ENCODE measurements at regions not wholly inside any gene's neighbourhood (a gene's known extent, or its start where the extent isn't known, plus 50 kb on each side); places are given as distances from the start of the nearest gene placed in this dataset.

GRCh38 chr2:128450211-128451024, 131.8 kb upstream of the HS6ST1 start:
- Histone ChIP-seq H3K27me3 (ENCODE audit: control insufficient read depth, extremely low read depth, insufficient read depth, low read length) (peaks cover 7% of the 10 kb centered on the region), H3K4me3 (ENCODE audit: control insufficient read depth in 2 of 3, extremely low read depth in 1 of 3, insufficient read depth in 2 of 3, low read depth in 1 of 3, low read length in 3 of 3) (no peak overlapping the region), H4K20me1 (ENCODE audit: control insufficient read depth, extremely low read depth, insufficient read depth, low read length) (no peaks in the 10 kb centered on the region), H2AFZ (ENCODE audit: control insufficient read depth, low read length) (no peak overlapping the region), H3K27ac (ENCODE audit: control insufficient read depth, insufficient read depth, low read length) (no peak overlapping the region), H3K4me2 (ENCODE audit: control insufficient read depth, extremely low read depth, insufficient read depth, low read depth, low read length) (no peak overlapping the region), H3K9me3 (ENCODE audit: control insufficient read depth, low read depth, low read length) (no peaks in the 10 kb centered on the region), H3K9me1 (ENCODE audit: control insufficient read depth, extremely low read depth, insufficient read depth, low read length) (no peaks in the 10 kb centered on the region), H3K4me1 (ENCODE audit: control insufficient read depth, extremely low read depth, insufficient read depth, low read length) (no peaks in the 10 kb centered on the region), H3K79me2 (ENCODE audit: control insufficient read depth, insufficient read depth, low read length) (no peaks in the 10 kb centered on the region), H3K36me3 (ENCODE audit: control insufficient read depth in 2 of 2, extremely low read depth in 1 of 2, insufficient read depth in 2 of 2, low read length in 2 of 2) (no peaks in the 10 kb centered on the region), H3K9ac (ENCODE audit: control insufficient read depth, extremely low read depth, insufficient read depth, low read length) (no peak overlapping the region)
- FAIRE-seq: no peak
- dilution Hi-C loops (cut with MboI; ENCODE audit: extremely low pct_ligation_motif_present, low sequenced_read_pairs): no loop called here
- no peak for TF ChIP-seq EZH2 (IDR thresholded peaks at IDR 0.05; ENCODE audit: low read length)
- TF ChIP-seq CTCF (optimal IDR thresholded peaks at IDR 0.05 in 1 of 3, IDR thresholded peaks at IDR 0.05 in 1 of 3, conservative IDR thresholded peaks at IDR 0.05 in 1 of 3; ENCODE audit: extremely low read depth in 1 of 3, insufficient read depth in 2 of 3, low read length in 3 of 3): no peak
- no peak for DNase-seq (ENCODE audit: low read depth, low spot score)

- dilution Hi-C loops (cut with MboI; ENCODE audit: extremely low pct_ligation_motif_present, low sequenced_read_pairs): no loop called here
- Histone ChIP-seq H3K79me2 (ENCODE audit: control insufficient read depth, insufficient read depth, low read length) (no peaks in the 10 kb centered on the region), H3K4me3 (ENCODE audit: control insufficient read depth in 2 of 3, extremely low read depth in 1 of 3, insufficient read depth in 2 of 3, low read depth in 1 of 3, low read length in 3 of 3) (no peak overlapping the region), H3K27ac (ENCODE audit: control insufficient read depth, insufficient read depth, low read length) (no peak overlapping the region), H3K9ac (ENCODE audit: control insufficient read depth, extremely low read depth, insufficient read depth, low read length) (no peak overlapping the region), H3K4me2 (ENCODE audit: control insufficient read depth, extremely low read depth, insufficient read depth, low read depth, low read length) (no peak overlapping the region), H3K27me3 (ENCODE audit: control insufficient read depth, extremely low read depth, insufficient read depth, low read length) (peaks cover 7% of the 10 kb centered on the region), H3K36me3 (ENCODE audit: control insufficient read depth in 2 of 2, extremely low read depth in 1 of 2, insufficient read depth in 2 of 2, low read length in 2 of 2) (no peaks in the 10 kb centered on the region), H4K20me1 (ENCODE audit: control insufficient read depth, extremely low read depth, insufficient read depth, low read length) (no peaks in the 10 kb centered on the region), H3K4me1 (ENCODE audit: control insufficient read depth, extremely low read depth, insufficient read depth, low read length) (no peaks in the 10 kb centered on the region), H2AFZ (ENCODE audit: control insufficient read depth, low read length) (no peak overlapping the region), H3K9me1 (ENCODE audit: control insufficient read depth, extremely low read depth, insufficient read depth, low read length) (no peaks in the 10 kb centered on the region), H3K9me3 (ENCODE audit: control insufficient read depth, low read depth, low read length) (no peaks in the 10 kb centered on the region)
- DNase-seq (ENCODE audit: low read depth, low spot score) (no peak), FAIRE-seq (no peak)
- TF ChIP-seq CTCF (optimal IDR thresholded peaks at IDR 0.05 in 1 of 3, IDR thresholded peaks at IDR 0.05 in 1 of 3, conservative IDR thresholded peaks at IDR 0.05 in 1 of 3; ENCODE audit: extremely low read depth in 1 of 3, insufficient read depth in 2 of 3, low read length in 3 of 3) (no peak), EZH2 (IDR thresholded peaks at IDR 0.05; ENCODE audit: low read length) (no peak)
These were observed 132.7 kb upstream of the HS6ST1 start for GRCh38 chr2:128451084-128452023.
